ENCODE measurements at regions not wholly inside any gene's neighbourhood (a gene's known extent, or its start where the extent isn't known, plus 50 kb on each side); places are given as distances from the start of the nearest gene placed in this dataset.

GRCh38 chr22:33221568-33221967, 163.4 kb upstream of the SYN3 start:
- no peak overlapping the region for H3K27ac ChIP-seq
- TF ChIP-seq CTCF (IDR thresholded peaks at IDR 0.05) (no peak), ZFX (IDR thresholded peaks at IDR 0.05; ENCODE audit: borderline replicate concordance) (no peak)

DNA sequence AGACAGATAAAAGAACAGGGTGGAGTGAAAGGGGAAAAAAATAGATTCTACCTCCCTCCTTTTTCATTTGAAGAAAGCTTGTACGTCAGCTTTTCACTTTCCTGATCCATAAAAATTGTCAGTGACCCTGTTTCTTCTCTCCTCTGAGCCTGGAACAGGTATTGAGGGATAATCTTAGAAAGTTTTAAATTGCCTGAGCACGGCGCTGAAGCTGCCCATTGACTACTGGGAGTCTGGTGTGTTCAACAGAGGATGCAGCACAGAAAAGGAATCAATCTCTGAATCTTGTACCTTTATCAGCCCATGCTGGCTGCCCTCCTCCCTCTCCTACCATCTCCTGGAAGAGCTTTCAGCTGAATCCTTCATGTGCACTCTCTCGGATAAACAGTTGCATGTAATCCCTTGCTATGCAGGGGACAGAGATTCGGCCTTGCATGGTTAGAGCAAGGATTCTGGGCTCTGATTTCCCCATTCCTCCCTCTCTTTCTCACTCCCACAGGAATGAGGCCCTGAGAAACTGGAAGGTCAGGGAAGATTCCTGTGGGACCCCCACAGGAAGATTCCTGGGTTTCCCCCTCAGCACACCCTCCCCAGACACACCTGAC, 162.4 kb upstream of the SYN3 start:
- no peak for TF ChIP-seq ZFX (IDR thresholded peaks at IDR 0.05; ENCODE audit: borderline replicate concordance)
- TF ChIP-seq CTCF (IDR thresholded peaks at IDR 0.05), result no peak
- H3K27ac ChIP-seq, result no peak overlapping the region

DNA sequence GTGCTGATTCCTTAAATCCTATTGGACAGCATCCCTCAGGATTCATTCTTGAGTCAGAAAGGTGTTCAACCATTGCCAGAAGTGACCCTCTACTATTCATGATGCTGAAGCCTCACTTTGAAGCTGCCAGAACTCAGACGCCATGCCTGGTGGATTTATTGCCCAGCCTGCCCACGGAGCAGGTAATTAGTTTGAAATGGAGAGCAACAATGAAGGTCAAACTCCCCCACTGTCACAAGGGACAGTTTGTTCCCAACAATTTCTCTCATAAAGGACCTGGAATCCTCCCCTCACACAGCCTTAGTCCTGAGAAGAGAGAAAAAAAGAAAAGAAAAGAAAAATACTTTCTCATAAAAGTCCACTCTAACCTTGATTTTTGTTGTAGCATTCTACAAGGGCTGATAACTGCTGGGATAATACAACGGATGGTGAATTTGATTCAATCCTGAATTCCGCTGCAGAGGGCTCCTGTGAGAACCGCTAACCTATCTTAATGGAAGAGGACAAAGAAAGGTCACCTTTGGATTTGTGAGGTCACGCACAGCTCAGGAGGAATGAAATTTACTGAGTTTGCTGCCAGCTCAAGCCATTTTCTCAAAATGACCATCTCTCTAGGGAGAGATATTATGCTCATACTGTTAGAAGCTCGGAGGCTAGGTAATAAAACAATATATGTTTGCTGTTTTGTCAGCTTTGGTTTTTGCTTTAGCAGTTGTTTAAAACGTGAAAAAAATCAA, 161.6 kb upstream of the SYN3 start:
- H3K27ac ChIP-seq, result no peak overlapping the region
- TF ChIP-seq ZFX (IDR thresholded peaks at IDR 0.05; ENCODE audit: borderline replicate concordance) (no peak), CTCF (IDR thresholded peaks at IDR 0.05) (no peak)

DNA sequence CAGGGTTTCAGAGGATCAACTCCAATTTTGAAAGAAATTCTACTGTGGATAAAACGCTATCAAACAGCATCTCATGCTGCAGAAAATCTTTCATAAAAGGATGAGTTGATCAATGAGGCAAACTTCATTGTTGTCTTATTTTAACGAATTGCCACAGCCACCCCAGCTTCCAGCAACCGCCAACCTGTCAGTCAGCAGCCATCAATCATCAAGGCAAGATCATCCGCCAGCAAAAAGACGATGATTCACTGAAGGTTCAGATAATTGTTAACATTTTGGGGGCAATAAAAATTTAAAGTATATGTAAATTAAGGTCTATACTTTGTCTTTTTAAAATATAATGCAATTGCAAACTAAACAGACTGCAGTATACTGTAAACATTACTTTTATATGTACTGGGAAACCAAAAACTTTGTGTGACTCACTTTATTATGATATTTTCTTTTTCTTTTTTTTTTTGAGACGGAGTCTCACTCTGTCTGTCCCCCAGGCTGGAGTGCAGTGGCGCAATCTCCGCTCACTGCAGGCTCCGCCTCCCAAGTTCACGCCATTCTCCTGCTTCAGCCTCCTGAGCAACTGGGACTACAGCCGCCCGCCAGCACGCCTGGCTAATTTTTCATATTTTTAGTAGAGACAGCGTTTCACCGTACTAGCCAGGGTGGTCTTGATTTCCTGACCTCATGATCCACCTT, 155.3 kb upstream of the SYN3 start:
- no peak overlapping the region for H3K27ac ChIP-seq

DNA sequence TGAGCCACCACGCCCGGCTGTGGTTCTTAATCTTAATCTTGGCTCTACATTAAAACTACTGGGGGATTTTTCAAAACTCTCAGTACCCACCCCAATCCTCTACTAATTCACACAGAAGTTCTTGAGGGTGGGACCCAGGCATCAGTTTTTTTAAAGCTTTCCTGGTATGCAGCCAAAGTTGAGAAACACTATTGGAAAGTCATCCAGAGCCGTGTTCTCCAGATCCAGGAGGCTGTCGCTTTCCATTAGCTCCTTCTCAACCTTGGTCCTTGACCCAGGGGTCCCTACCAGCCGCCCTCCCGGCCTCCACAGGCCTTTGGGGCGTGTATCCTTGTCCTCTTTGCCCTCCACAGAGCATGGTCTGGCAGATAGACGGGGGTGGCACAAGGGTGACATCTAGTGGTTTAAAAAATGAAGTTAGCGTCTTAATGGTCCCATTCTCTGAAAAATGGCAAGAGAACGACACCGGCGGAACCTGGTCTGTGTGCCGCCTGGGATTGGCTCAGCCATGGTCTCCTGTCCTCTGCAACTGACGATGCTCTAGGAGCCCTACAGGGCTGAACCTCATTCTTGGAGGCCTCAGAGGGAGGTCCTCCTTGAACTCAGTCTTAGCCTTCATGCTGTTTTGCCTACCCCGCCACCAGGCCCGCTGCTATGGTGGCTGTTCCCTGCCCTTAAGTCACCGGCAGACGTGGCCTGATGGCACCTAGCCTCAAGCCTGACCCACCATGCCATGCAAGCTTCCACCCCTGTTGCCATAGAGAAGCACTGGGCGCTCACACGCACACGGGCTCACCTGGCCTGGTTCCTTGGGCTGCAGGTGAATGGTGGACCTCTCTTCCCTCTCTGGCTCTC, 152.0 kb upstream of the SYN3 start:
- peak; percentile 86 for TF ChIP-seq CTCF (IDR thresholded peaks at IDR 0.05)
- TF ChIP-seq ZFX (IDR thresholded peaks at IDR 0.05; ENCODE audit: borderline replicate concordance), result no peak
- no peak overlapping the region for H3K27ac ChIP-seq

More for the DNA sequence above, 155.3 kb upstream of the SYN3 start:
- TF ChIP-seq ZFX (IDR thresholded peaks at IDR 0.05; ENCODE audit: borderline replicate concordance), result no peak
- TF ChIP-seq CTCF (IDR thresholded peaks at IDR 0.05), result no peak

DNA sequence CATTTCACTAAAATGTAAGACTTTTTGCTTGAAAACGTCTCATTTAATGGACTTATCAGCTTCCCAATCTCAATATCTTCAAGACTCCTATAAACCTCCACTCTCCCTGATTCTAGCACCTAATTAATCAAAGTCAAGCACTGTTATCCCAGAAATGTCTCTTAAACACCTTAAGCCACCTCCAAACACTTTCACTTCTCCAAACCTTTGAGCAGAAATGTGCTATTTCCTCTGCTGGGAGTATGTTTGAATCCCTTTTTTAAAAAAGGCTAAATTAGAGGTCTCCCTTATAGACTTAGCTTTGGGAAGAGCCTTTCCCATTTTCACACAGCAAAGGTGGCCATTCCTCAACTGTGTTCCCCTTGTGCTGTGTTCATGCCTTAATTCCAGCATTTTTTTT, 146.2 kb upstream of the SYN3 start:
- TF ChIP-seq ZFX (IDR thresholded peaks at IDR 0.05; ENCODE audit: borderline replicate concordance) (no peak), CTCF (IDR thresholded peaks at IDR 0.05) (no peak)

More for the DNA sequence above, 146.2 kb upstream of the SYN3 start:
- H3K27ac ChIP-seq, result no peak overlapping the region
